DOHH2 (cell line): ENCODE measurements at regions not wholly inside any gene's neighbourhood (a gene's known extent, or its start where the extent isn't known, plus 50 kb on each side); places are given as distances from the start of the nearest gene placed in this dataset.
"Not testable (repeated sequence)": the region's sequence is repeated elsewhere in the genome, so short reads cannot be mapped to it uniquely, and the experiment has no call there.

Experiments used
- H3F3A ChIP-seq: fragments of 200-600 bp; sonication (generic), shearing (Covaris generic); 2 replicates; pipeline ENCODE4 v1.6.0; 2016; ENCODE audit warnings: antibody characterized with exemption, mild to moderate bottlenecking; ENCODE audit not compliant: control insufficient read depth, insufficient read depth
- H3K27ac ChIP-seq: fragments of 200-600 bp; sonication (generic); 2 replicates; pipeline ENCODE4 v1.5.1; 2014; ENCODE audit warnings: low read depth, mild to moderate bottlenecking, low read length, moderate library complexity
- H3K27me3 ChIP-seq: fragments of 200-600 bp; sonication (generic); 2 replicates; pipeline ENCODE4 v1.6.1; 2014; ENCODE audit warnings: mild to moderate bottlenecking, low read length, mixed read lengths; ENCODE audit not compliant: control insufficient read depth
- H3K36me3 ChIP-seq: fragments of 200-600 bp; sonication (generic); 2 replicates; pipeline ENCODE4 v1.6.1; 2014; ENCODE audit warnings: mild to moderate bottlenecking, low read length, moderate library complexity, mixed read lengths; ENCODE audit not compliant: control insufficient read depth
- H3K4me1 ChIP-seq: fragments of 200-600 bp; sonication (generic); 2 replicates; pipeline ENCODE4 v1.6.1; 2014; ENCODE audit warnings: mild to moderate bottlenecking, low read length, mixed read lengths; ENCODE audit not compliant: control insufficient read depth
- H3K4me2 ChIP-seq: fragments of 200-600 bp; sonication (generic); 2 replicates; pipeline ENCODE4 v1.6.0; 2014; ENCODE audit warnings: mild to moderate bottlenecking, low read length, moderate library complexity
- H3K4me3 ChIP-seq: fragments of 200-600 bp; sonication (generic); 2 replicates; pipeline ENCODE4 v1.5.1; 2014; ENCODE audit warnings: mild to moderate bottlenecking, low read length, mixed read lengths
- H3K79me2 ChIP-seq: fragments of 200-600 bp; sonication (generic); 2 replicates; pipeline ENCODE4 v1.6.1; 2014; ENCODE audit warnings: mild to moderate bottlenecking, low read length, mixed read lengths; ENCODE audit not compliant: control insufficient read depth
- H3K9me2 ChIP-seq: fragments of 200-600 bp; sonication (generic); replicated peaks from 2 replicates; pipeline ENCODE4 v1.6.1; 2014; ENCODE audit warnings: mild to moderate bottlenecking, low read length, mixed read lengths; ENCODE audit not compliant: control insufficient read depth
- H3K9me3 ChIP-seq: fragments of 200-600 bp; sonication (generic); 2 replicates; pipeline ENCODE4 v1.6.1; 2014; ENCODE audit warnings: antibody characterized with exemption, low read length, mixed read lengths; ENCODE audit not compliant: control insufficient read depth, insufficient read depth
- H4K20me1 ChIP-seq: fragments of 200-600 bp; sonication (generic); 2 replicates; pipeline ENCODE4 v1.6.0; 2014; ENCODE audit warnings: low read depth, mild to moderate bottlenecking, antibody characterized with exemption, low read length, moderate library complexity; ENCODE audit not compliant: control insufficient read depth, insufficient read depth
- EZH2phosphoT487 ChIP-seq: fragments of 200-600 bp; sonication (generic); IDR thresholded peaks from 2 replicates; pipeline ENCODE4 v1.6.1; 2017; ENCODE audit warnings: borderline replicate concordance, mild to moderate bottlenecking, antibody characterized with exemption, low read length, moderate library complexity, mixed read lengths
- TF ChIP-seq, protein P1 (sequence below): fragments of 200-600 bp; sonication (generic); IDR thresholded peaks from one replicate; pipeline ENCODE4 v1.5.1; 2014; ENCODE audit warnings: antibody characterized with exemption, mild to moderate bottlenecking, low read depth, low read length; ENCODE audit not compliant: poor library complexity, severe bottlenecking

DNA sequence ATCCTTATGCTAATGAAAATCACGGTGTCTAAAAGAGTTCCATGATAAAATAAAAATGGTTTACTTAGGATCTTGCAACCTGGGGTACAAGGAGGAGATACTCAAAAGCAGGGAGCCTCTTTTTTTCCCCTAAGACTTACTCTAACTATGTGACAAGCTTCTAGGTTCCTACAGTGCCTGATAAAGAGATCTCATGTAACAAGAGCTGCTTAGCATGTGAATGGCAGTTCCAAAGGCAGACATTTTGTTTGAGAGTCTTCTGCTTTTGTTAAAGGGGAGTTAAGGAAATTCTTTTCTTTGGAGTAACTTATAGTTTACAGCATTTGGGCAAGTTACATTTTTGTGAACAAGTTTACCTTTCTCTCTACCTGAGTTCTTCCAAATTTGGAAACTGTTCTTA, 945.8 kb upstream of the ADGRB3 start:
- H3K79me2 ChIP-seq = no peaks in the 10 kb centered on the region
- no peaks in the 10 kb centered on the region for H3K27me3 ChIP-seq
- H3K36me3 ChIP-seq = no peaks in the 10 kb centered on the region
- H3K27ac ChIP-seq = no peak overlapping the region
- H3F3A ChIP-seq = no peaks in the 10 kb centered on the region
- no peaks in the 10 kb centered on the region for H4K20me1 ChIP-seq
- H3K4me1 ChIP-seq = no peaks in the 10 kb centered on the region
- TF ChIP-seq EZH2phosphoT487 = no peak
- TF ChIP-seq, protein P1, sequence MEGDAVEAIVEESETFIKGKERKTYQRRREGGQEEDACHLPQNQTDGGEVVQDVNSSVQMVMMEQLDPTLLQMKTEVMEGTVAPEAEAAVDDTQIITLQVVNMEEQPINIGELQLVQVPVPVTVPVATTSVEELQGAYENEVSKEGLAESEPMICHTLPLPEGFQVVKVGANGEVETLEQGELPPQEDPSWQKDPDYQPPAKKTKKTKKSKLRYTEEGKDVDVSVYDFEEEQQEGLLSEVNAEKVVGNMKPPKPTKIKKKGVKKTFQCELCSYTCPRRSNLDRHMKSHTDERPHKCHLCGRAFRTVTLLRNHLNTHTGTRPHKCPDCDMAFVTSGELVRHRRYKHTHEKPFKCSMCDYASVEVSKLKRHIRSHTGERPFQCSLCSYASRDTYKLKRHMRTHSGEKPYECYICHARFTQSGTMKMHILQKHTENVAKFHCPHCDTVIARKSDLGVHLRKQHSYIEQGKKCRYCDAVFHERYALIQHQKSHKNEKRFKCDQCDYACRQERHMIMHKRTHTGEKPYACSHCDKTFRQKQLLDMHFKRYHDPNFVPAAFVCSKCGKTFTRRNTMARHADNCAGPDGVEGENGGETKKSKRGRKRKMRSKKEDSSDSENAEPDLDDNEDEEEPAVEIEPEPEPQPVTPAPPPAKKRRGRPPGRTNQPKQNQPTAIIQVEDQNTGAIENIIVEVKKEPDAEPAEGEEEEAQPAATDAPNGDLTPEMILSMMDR = no peak
- no peaks in the 10 kb centered on the region for H3K9me2 ChIP-seq
- H3K4me3 ChIP-seq = no peak overlapping the region
- H3K9me3 ChIP-seq = no peaks in the 10 kb centered on the region
- H3K4me2 ChIP-seq = no peak overlapping the region

DNA sequence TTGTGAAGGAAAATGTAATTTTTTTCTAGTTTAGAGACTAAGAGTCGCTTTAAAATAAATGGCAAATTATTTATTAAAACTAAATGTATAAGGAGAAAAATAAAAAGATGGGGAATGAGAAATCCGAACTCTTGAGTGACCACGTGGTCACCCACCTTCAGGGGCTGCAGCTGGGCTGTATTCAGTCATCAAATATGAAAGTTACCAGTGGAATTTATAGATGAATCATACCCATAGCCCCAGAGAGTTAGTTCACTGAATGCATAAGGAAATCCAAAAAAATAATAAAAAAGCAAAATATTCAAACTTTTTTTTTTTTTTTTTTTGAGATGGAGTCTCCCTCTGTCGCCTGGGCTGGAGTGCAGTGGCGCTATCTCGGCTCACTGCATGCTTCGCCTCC, 947.7 kb upstream of the ADGRB3 start:
- Histone ChIP-seq H3F3A (no peaks in the 10 kb centered on the region), H3K36me3 (no peaks in the 10 kb centered on the region), H4K20me1 (no peaks in the 10 kb centered on the region), H3K4me3 (no peak overlapping the region), H3K4me2 (no peak overlapping the region), H3K9me2 (no peaks in the 10 kb centered on the region), H3K4me1 (no peaks in the 10 kb centered on the region), H3K27me3 (no peaks in the 10 kb centered on the region), H3K9me3 (no peaks in the 10 kb centered on the region), H3K27ac (no peak overlapping the region), H3K79me2 (no peaks in the 10 kb centered on the region)
- TF ChIP-seq, protein P1 = no peak
- TF ChIP-seq EZH2phosphoT487 = no peak

DNA sequence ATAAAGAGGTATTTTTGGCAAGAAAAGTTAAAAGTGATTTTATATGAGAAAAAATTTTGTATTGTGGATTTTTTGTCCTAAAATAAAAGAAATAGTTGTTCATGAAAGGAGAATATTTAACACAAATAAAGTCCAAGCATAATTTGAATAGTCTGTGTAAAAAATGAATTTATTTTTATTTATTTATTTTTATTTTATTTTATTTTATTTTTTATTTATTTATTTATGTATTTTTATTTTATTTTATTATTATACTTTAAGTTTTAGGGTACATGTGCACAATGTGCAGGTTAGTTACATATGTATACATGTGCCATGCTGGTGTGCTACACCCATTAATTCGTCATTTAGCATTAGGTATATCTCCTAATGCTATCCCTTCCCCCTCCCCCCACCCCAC, 948.9 kb upstream of the ADGRB3 start:
- not testable (repeated sequence) for H3K36me3 ChIP-seq, H3K27ac ChIP-seq, H3K4me2 ChIP-seq, H3K4me1 ChIP-seq, H3K4me3 ChIP-seq, H3K9me2 ChIP-seq, H3K27me3 ChIP-seq, H3F3A ChIP-seq, H4K20me1 ChIP-seq, H3K9me3 ChIP-seq, H3K79me2 ChIP-seq

DNA sequence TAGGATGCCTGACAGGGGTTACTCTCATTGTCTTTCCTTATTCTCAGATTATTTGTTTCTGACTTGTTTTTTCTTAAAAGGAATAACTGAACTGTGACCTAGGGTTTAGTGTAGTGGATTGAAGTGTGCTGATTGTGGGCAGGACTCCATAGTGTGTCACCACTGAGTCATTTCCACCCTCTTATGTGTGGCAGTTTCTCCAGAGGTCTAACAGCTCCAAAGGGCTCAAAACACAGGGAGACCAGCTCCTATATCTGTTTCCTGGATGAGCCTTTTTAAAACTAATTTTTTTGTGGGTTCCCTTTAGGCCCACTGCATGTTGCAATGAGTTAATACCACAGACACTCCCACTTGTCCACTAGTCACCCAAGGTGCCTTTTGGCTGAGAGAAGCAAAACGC, 951.1 kb upstream of the ADGRB3 start:
- Histone ChIP-seq H3K27ac (no peak overlapping the region), H3K4me2 (no peak overlapping the region), H3K4me1 (no peaks in the 10 kb centered on the region), H3K27me3 (no peaks in the 10 kb centered on the region), H3F3A (no peaks in the 10 kb centered on the region), H3K9me3 (no peaks in the 10 kb centered on the region), H3K9me2 (no peaks in the 10 kb centered on the region), H3K4me3 (no peak overlapping the region), H3K79me2 (no peaks in the 10 kb centered on the region), H4K20me1 (no peaks in the 10 kb centered on the region), H3K36me3 (no peaks in the 10 kb centered on the region)
- no peak for TF ChIP-seq EZH2phosphoT487
- TF ChIP-seq, protein P1 = no peak
